ENCODE measurements at regions not wholly inside any gene's neighbourhood (a gene's known extent, or its start where the extent isn't known, plus 50 kb on each side); places are given as distances from the start of the nearest gene placed in this dataset.

DNA sequence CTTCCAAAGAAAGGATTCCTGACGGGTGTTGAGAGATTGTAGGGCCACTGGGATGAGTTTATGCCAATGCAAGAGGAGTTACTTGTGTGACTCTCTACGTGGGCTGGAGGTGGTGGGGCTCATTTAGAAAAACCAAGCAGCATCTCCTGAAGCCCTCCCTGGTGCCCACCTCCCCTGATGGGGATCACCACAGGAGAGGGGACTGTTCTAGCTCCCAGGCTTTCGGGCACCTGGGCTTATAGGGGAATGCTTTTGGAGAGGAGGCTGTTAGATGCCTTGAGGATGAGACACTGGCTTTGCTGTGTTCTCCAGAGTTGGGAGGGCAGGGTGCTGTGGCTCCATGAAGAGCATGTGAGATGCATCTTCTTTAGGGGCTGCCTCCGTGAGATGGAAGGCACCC lies 65.0 kb downstream of the IRX1 start:
- H3K27ac ChIP-seq = no peak overlapping the region
- intact Hi-C loops (cut with DNase I) = no loop called here
- DNase-seq (no peak), FAIRE-seq (no peak), ATAC-seq (no peak)
- H3K9me3 ChIP-seq = no peaks in the 10 kb centered on the region
- 42 to 58% methylated on average over 4 of the region's 4 CpGs for WGBS, 2 donors
- TF ChIP-seq, protein P1, sequence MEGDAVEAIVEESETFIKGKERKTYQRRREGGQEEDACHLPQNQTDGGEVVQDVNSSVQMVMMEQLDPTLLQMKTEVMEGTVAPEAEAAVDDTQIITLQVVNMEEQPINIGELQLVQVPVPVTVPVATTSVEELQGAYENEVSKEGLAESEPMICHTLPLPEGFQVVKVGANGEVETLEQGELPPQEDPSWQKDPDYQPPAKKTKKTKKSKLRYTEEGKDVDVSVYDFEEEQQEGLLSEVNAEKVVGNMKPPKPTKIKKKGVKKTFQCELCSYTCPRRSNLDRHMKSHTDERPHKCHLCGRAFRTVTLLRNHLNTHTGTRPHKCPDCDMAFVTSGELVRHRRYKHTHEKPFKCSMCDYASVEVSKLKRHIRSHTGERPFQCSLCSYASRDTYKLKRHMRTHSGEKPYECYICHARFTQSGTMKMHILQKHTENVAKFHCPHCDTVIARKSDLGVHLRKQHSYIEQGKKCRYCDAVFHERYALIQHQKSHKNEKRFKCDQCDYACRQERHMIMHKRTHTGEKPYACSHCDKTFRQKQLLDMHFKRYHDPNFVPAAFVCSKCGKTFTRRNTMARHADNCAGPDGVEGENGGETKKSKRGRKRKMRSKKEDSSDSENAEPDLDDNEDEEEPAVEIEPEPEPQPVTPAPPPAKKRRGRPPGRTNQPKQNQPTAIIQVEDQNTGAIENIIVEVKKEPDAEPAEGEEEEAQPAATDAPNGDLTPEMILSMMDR (IDR thresholded peaks at IDR 0.05) = no peak
- H3K4me1 ChIP-seq = no peaks in the 10 kb centered on the region
- H3K4me3 ChIP-seq = no peak overlapping the region
- no peaks in the 10 kb centered on the region for H3K27me3 ChIP-seq
- no peaks in the 10 kb centered on the region for H3K36me3 ChIP-seq

DNA sequence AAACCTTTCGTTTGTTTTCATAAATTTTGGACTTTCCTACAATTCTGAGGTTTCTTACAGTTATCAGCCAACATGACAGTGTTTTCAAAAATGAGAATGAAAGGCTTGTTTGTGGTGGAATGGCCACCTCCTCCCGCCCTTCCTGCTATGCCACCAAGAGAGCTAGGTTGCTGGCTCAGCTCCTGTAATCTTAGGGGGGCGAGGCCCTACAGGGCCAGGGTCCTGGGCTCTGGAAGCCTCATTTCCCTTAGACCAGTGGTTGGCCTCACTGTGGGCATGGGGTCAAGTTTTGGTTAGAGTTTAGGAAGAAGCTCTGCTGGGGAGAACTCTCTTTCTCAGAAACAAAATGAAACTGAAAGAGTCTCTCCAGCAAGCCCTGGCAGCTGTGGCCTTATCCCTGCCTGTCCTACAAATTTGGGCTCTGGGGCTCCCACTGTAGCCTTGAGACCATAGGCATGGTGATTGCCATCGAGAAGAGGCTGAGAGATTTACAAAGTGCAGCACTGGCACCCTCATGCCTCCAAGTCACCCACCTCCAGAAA lies 66.2 kb downstream of the IRX1 start:
- DNase-seq (no peak), FAIRE-seq (no peak), ATAC-seq (no peak)
- Histone ChIP-seq H3K4me3 (no peak overlapping the region), H3K27me3 (no peaks in the 10 kb centered on the region), H3K4me1 (no peaks in the 10 kb centered on the region), H3K9me3 (no peaks in the 10 kb centered on the region), H3K36me3 (no peaks in the 10 kb centered on the region), H3K27ac (no peak overlapping the region)
- intact Hi-C loops (cut with DNase I) = no loop called here
- 32 to 35% methylated on average over 4 of the region's 4 CpGs for WGBS, 2 donors
- TF ChIP-seq, protein P1 (IDR thresholded peaks at IDR 0.05) = no peak

DNA sequence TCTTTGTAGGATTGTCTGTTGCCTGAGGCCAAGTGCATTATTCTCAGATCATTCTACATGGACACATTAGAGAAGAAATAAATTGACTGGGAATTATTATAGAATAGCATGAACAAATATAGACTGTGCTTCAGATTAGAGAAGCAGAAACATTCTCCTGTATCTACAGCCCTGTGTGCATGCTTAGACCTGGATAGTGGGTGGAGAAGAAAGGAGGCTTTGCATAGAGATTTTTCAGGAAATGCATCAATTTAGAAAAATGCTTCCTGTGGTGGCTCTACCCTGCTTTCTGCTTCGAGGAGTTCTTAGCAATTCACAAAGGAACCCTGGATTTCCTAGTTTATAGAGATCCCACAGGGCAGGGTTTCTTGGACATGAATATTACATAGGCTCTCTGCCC lies 66.7 kb downstream of the IRX1 start:
- TF ChIP-seq, protein P1 (IDR thresholded peaks at IDR 0.05) = no peak
- no peaks in the 10 kb centered on the region for H3K36me3 ChIP-seq
- no peak for DNase-seq
- ATAC-seq = no peak
- no peaks in the 10 kb centered on the region for H3K27me3 ChIP-seq
- H3K4me1 ChIP-seq = no peaks in the 10 kb centered on the region
- H3K27ac ChIP-seq = no peak overlapping the region
- H3K9me3 ChIP-seq = no peaks in the 10 kb centered on the region
- 17 to 37% methylated on average over 1 of the region's 1 CpG for WGBS, 2 donors
- H3K4me3 ChIP-seq = no peak overlapping the region
- no peak for FAIRE-seq
- intact Hi-C loops (cut with DNase I) = no loop called here

DNA sequence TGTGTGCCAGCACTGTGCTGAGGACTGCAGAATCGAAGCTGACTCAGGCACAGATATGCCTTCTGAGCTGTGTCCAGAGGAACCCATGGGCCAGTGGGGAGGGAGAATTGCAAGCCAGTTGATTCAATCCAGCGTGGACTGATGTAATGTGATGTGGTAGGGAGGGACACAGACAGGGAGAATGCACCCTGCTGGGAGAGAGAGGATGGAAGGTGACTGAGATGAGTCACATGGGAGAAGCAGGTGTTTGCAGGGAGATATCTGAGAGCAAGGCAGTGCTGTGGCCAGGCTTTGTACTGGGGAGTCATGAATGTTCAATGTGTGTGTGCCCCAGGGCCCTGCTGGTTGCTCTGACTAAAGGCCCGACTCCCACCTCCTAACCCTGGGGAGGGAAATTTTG lies 75.7 kb downstream of the IRX1 start:
- Histone ChIP-seq H3K4me1 (no peaks in the 10 kb centered on the region), H3K4me3 (no peak overlapping the region), H3K36me3 (no peaks in the 10 kb centered on the region), H3K9me3 (no peaks in the 10 kb centered on the region), H3K27me3 (no peaks in the 10 kb centered on the region), H3K27ac (no peak overlapping the region)
- ATAC-seq = no peak
- no peak for DNase-seq
- TF ChIP-seq, protein P1 (IDR thresholded peaks at IDR 0.05) = no peak
- FAIRE-seq = no peak
- 31 to 42% methylated on average over 3 of the region's 3 CpGs for WGBS, 2 donors
- intact Hi-C loops (cut with DNase I) = no loop called here

DNA sequence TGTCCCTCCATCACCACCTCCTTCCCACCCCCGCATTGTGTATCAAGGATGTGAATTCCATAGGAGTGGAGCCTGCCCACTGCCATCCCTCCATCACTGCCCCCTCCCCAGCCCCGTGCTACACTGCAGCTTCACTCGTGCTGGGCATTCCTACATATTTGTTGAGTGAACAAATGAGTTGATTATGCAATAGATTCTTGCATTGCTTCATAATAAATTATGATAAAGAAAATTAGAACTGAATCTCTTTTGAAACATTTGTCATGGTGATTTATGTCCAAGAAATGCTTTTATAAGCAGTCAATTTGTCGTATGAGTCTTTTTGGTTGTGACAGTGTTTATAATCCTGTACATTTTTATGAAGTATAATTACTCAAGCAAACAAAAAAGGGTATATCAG lies 83.2 kb downstream of the IRX1 start:
- Histone ChIP-seq H3K9me3 (no peaks in the 10 kb centered on the region), H3K36me3 (no peaks in the 10 kb centered on the region), H3K4me1 (no peaks in the 10 kb centered on the region), H3K27me3 (no peaks in the 10 kb centered on the region), H3K4me3 (no peak overlapping the region), H3K27ac (no peak overlapping the region)
- intact Hi-C loops (cut with DNase I) = no loop called here
- FAIRE-seq (no peak), ATAC-seq (no peak), DNase-seq (no peak)
- TF ChIP-seq, protein P1 (IDR thresholded peaks at IDR 0.05) = no peak
- WGBS, 2 donors = 47 to 61% methylated on average over 4 of the region's 4 CpGs

Data from pancreas (tissue), 10 donors.